ENCODE measurements at regions not wholly inside any gene's neighbourhood (a gene's known extent, or its start where the extent isn't known, plus 50 kb on each side); places are given as distances from the start of the nearest gene placed in this dataset.

DNA sequence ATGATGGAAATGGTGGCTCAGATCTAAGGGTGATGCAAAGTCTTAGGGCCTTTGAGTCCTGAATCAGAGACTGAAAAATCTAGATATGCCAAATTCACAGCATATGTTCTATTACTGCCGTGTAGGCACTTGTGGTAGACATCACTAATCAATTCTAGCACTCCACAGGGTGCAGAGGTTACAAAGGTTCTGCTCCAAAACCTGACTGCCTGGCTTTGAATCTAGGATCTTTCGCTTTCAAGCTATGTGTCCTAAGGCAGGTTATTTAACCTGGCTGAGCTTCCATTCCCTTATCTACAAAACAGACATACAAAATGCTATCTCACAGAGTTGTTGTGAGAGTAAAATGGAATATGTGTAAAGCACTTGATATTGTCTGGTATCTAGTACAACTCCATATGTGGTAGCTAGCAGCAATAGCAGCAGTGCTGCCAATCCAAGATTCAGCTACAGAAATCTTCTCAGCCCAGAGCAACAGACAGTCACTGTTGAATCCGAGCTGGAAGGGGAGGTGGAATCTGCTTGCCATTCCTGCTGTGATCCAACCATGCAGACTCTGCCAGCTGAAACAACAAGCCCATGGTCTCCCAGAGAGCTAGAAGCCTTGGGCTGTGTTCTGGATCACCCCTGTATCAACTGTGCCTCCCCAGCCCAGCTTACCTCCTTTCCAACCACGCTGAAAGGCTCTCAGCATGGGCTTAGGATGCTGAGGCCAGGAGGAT is 206.9 kb downstream of the TFAP2C start:
- H3K4me3 Mint-ChIP-seq = no peak overlapping the region
- H3K27me3 Mint-ChIP-seq (ENCODE audit: low read depth) = peaks cover 7% of the 10 kb centered on the region
- no peaks in the 10 kb centered on the region for H3K9me3 Mint-ChIP-seq
- no peak for ATAC-seq
- H3K36me3 Mint-ChIP-seq (ENCODE audit: insufficient read depth) = no peaks in the 10 kb centered on the region
- no peaks in the 10 kb centered on the region for H3K4me1 Mint-ChIP-seq (ENCODE audit: low read depth)
- DNase-seq = no peak

- Mint-ChIP-seq H3K4me3 (no peak overlapping the region), H3K9me3 (no peaks in the 10 kb centered on the region), H3K27me3 (ENCODE audit: low read depth) (no peaks in the 10 kb centered on the region), H3K36me3 (ENCODE audit: insufficient read depth) (no peaks in the 10 kb centered on the region), H3K4me1 (ENCODE audit: low read depth) (no peaks in the 10 kb centered on the region)
- ATAC-seq (no peak), DNase-seq (no peak)
These were observed 210.1 kb downstream of the TFAP2C start for GRCh38 chr20:56839222-56839621.

GRCh38 chr20:56839786-56840185 is 210.7 kb downstream of the TFAP2C start:
- H3K4me1 Mint-ChIP-seq (ENCODE audit: low read depth) = no peaks in the 10 kb centered on the region
- DNase-seq = no peak

GRCh38 chr20:56840716-56841261 is 211.7 kb downstream of the TFAP2C start:
- no peaks in the 10 kb centered on the region for H3K9me3 Mint-ChIP-seq
- H3K36me3 Mint-ChIP-seq (ENCODE audit: insufficient read depth) = no peaks in the 10 kb centered on the region
- no peaks in the 10 kb centered on the region for H3K4me1 Mint-ChIP-seq (ENCODE audit: low read depth)
- DNase-seq (no peak), ATAC-seq (no peak)
- H3K4me3 Mint-ChIP-seq = no peak overlapping the region
- H3K27me3 Mint-ChIP-seq (ENCODE audit: low read depth) = no peaks in the 10 kb centered on the region

More at GRCh38 chr20:56839786-56840185, 210.7 kb downstream of the TFAP2C start:
- Mint-ChIP-seq H3K9me3 (no peaks in the 10 kb centered on the region), H3K4me3 (no peak overlapping the region), H3K27me3 (ENCODE audit: low read depth) (no peaks in the 10 kb centered on the region), H3K36me3 (ENCODE audit: insufficient read depth) (no peaks in the 10 kb centered on the region)
- ATAC-seq = no peak

- no peak overlapping the region for H3K4me3 Mint-ChIP-seq
- H3K36me3 Mint-ChIP-seq (ENCODE audit: insufficient read depth) = no peaks in the 10 kb centered on the region
- H3K4me1 Mint-ChIP-seq (ENCODE audit: low read depth) = no peaks in the 10 kb centered on the region
- no peaks in the 10 kb centered on the region for H3K27me3 Mint-ChIP-seq (ENCODE audit: low read depth)
- no peak for ATAC-seq
- H3K9me3 Mint-ChIP-seq = no peaks in the 10 kb centered on the region
- no peak for DNase-seq
These were observed 212.3 kb downstream of the TFAP2C start for GRCh38 chr20:56841346-56841908.

DNA sequence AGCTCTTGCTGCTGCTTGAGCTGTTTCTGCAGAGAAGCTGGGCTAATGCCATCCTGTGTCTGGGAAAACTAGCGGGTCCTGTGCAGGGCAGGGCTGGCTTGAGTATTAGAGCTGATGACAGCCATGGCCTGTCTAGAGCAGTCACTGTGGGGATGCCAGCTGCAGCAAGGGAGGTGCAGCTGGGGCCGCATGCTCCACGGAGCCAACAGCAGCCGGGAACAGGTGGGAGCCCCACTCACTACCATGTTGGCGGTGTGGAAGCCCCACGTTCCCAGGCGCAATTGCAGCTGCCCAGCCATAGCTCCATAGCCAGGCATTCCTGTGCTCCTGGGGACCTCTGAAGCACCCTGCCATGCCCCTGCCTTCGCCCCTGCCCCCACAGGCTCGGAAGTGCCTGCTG is 212.9 kb downstream of the TFAP2C start:
- Mint-ChIP-seq H3K36me3 (ENCODE audit: insufficient read depth) (no peaks in the 10 kb centered on the region), H3K9me3 (no peaks in the 10 kb centered on the region), H3K4me1 (ENCODE audit: low read depth) (no peaks in the 10 kb centered on the region), H3K4me3 (no peak overlapping the region), H3K27me3 (ENCODE audit: low read depth) (peaks cover 2% of the 10 kb centered on the region)
- no peak for ATAC-seq
- DNase-seq = no peak

- no peaks in the 10 kb centered on the region for H3K9me3 Mint-ChIP-seq
- ATAC-seq (no peak), DNase-seq (no peak)
- no peak overlapping the region for H3K4me3 Mint-ChIP-seq
- no peaks in the 10 kb centered on the region for H3K36me3 Mint-ChIP-seq (ENCODE audit: insufficient read depth)
- H3K27me3 Mint-ChIP-seq (ENCODE audit: low read depth) = peaks cover 3% of the 10 kb centered on the region
- H3K4me1 Mint-ChIP-seq (ENCODE audit: low read depth) = no peaks in the 10 kb centered on the region
These were observed 214.3 kb downstream of the TFAP2C start for GRCh38 chr20:56843386-56843785.

GRCh38 chr20:56843817-56844216 is 214.7 kb downstream of the TFAP2C start:
- Mint-ChIP-seq H3K4me3 (no peak overlapping the region), H3K36me3 (ENCODE audit: insufficient read depth) (no peaks in the 10 kb centered on the region), H3K27me3 (ENCODE audit: low read depth) (peaks cover 3% of the 10 kb centered on the region), H3K9me3 (no peaks in the 10 kb centered on the region), H3K4me1 (ENCODE audit: low read depth) (no peaks in the 10 kb centered on the region)
- DNase-seq (no peak), ATAC-seq (no peak)

DNA sequence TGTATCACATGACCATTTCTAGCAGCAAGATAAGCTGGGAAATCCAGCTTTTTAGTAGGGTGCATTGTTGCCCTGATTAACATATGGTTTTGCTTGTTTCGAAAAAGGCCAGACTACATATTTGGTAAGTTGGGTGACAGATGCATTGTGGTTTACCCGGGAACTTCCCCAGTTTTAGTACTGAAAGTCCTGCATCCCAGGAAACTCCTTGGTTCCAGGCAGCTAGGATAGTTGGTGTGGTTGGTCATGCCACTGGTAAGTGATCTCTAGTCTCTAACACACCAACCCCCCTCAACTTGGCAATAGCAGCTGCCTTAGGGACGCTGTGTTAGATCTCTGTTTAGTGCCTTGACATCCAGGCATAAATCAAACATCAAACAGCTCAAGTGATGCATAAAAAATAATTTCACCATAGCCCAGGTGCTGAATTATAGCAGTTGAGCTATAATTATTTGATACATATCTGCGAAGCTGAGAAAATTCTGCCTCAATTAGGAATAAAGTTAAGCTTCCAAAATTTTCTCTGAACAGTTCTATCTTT is 216.5 kb downstream of the TFAP2C start:
- no peaks in the 10 kb centered on the region for H3K36me3 Mint-ChIP-seq (ENCODE audit: insufficient read depth)
- H3K9me3 Mint-ChIP-seq = no peaks in the 10 kb centered on the region
- ATAC-seq (no peak), DNase-seq (no peak)
- H3K4me3 Mint-ChIP-seq = no peak overlapping the region
- H3K27me3 Mint-ChIP-seq (ENCODE audit: low read depth) = peaks cover 3% of the 10 kb centered on the region
- H3K4me1 Mint-ChIP-seq (ENCODE audit: low read depth) = no peaks in the 10 kb centered on the region

DNA sequence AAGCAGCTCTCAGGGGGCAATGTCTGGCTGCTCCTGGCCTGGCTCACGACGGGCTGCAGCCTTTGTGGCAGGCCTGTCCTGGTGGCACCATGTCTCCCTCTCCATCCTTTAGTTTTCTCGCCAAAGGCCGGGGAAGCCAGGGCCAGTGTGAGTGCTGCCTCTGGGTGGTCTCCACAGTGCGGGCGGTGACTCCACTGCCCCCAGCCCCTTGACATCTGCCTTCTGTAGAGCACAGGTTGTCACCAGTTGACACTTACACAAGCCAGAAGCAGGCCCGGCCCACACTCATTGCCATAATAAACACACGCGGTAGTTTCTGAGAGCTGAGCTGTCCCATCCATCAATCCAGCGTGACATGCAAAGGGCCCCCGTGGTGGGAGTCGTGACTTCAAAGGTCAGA is 219.5 kb downstream of the TFAP2C start:
- Mint-ChIP-seq H3K36me3 (ENCODE audit: insufficient read depth) (no peaks in the 10 kb centered on the region), H3K4me1 (ENCODE audit: low read depth) (no peaks in the 10 kb centered on the region), H3K27me3 (ENCODE audit: low read depth) (peaks cover 3% of the 10 kb centered on the region), H3K9me3 (no peaks in the 10 kb centered on the region), H3K4me3 (no peak overlapping the region)
- DNase-seq (no peak), ATAC-seq (no peak)

- Mint-ChIP-seq H3K27me3 (ENCODE audit: low read depth) (peaks cover 3% of the 10 kb centered on the region), H3K36me3 (ENCODE audit: insufficient read depth) (no peaks in the 10 kb centered on the region), H3K9me3 (no peaks in the 10 kb centered on the region), H3K4me1 (ENCODE audit: low read depth) (no peaks in the 10 kb centered on the region), H3K4me3 (no peak overlapping the region)
- ATAC-seq (no peak), DNase-seq (no peak)
These were observed 222.4 kb downstream of the TFAP2C start for GRCh38 chr20:56851552-56851951.

DNA sequence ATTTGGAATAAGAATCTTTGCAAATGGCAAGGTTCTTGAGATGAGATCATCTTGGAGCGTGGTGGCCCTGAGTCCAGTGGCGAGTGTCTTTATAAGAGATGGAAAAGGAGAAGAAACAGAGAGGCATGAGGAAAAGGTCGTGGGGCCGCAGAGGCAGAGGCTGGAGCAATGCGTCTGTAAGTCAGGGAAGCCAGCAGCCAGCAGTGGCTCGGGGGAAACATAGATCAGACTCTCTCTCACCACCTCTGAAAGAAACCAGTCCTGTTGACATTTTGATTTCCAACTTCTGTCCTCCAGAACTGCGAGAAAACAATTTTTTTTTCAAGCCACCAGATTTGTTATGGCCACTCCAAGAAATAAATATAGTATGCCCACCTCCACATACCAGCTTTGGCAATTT is 226.6 kb downstream of the TFAP2C start:
- DNase-seq = no peak
- no peaks in the 10 kb centered on the region for H3K9me3 Mint-ChIP-seq
- ATAC-seq = no peak
- H3K4me3 Mint-ChIP-seq = no peak overlapping the region
- no peaks in the 10 kb centered on the region for H3K4me1 Mint-ChIP-seq (ENCODE audit: low read depth)
- H3K27me3 Mint-ChIP-seq (ENCODE audit: low read depth) = peaks cover 9% of the 10 kb centered on the region
- H3K36me3 Mint-ChIP-seq (ENCODE audit: insufficient read depth) = no peaks in the 10 kb centered on the region

DNA sequence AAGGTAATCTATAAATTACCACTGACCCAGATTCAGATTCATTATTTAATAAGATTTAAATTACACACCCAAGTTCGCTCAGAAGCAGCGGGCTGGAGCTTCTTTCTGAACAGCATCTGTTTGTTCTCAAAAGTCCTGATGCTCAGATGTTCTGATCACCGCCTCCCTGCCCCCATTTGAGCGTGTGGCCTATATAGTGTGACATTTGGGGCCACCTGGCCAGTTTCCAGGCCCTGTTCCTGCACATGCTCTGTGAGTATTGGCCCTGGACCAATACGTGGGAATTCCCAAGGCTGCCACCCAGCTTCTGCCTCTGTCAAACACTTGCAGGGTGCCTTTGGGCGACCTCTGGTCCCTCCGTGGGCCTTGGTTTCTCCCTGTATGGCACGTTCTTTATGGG is 228.8 kb downstream of the TFAP2C start:
- ATAC-seq = no peak
- DNase-seq = no peak
- no peaks in the 10 kb centered on the region for H3K9me3 Mint-ChIP-seq
- no peaks in the 10 kb centered on the region for H3K4me1 Mint-ChIP-seq (ENCODE audit: low read depth)
- H3K4me3 Mint-ChIP-seq = no peak overlapping the region
- H3K36me3 Mint-ChIP-seq (ENCODE audit: insufficient read depth) = no peaks in the 10 kb centered on the region
- peaks cover 23% of the 10 kb centered on the region for H3K27me3 Mint-ChIP-seq (ENCODE audit: low read depth)

DNA sequence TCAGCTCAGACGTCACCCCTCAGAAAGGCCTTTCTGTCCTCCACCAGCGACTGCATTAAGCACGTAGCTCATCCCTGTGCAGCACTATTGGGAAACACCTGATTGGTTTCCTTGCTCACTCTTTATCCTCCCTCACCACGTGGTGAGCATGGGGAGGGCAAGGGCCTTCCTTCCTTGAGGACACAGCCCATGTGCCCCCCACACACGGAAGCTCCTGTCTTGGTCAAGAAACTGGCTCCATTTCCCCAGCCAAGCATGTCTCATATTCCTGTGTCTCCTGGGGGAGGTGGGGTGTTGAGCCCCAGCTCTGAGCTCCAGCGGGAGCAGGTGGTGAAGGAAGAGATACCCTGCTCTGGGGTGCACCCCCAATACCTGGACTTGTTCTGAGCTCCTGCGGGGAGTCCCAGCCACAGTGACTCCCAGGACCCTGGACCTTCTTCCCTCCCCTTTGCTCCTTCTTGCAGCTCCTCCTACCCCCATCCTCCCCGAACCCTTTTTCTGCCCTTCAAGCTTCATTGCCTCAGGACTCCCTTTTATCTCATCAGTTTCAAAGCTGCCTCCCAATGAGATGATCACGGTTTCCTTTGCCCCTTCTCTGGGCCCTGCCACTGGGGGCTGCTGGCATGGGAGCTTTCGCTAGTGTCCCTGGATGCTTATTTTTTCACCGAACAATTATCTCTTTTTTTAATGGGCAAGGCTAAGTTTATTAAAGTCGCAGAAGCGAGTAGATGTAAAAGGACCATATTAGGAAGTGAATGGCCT is 230.1 kb downstream of the TFAP2C start:
- H3K27me3 Mint-ChIP-seq (ENCODE audit: low read depth) = peaks cover 26% of the 10 kb centered on the region
- ATAC-seq (no peak), DNase-seq (no peak)
- no peak overlapping the region for H3K4me3 Mint-ChIP-seq
- no peaks in the 10 kb centered on the region for H3K9me3 Mint-ChIP-seq
- no peaks in the 10 kb centered on the region for H3K36me3 Mint-ChIP-seq (ENCODE audit: insufficient read depth)
- H3K4me1 Mint-ChIP-seq (ENCODE audit: low read depth) = no peaks in the 10 kb centered on the region
